GM21360 (cell line): ENCODE measurements at regions not wholly inside any gene's neighbourhood (a gene's known extent, or its start where the extent isn't known, plus 50 kb on each side); places are given as distances from the start of the nearest gene placed in this dataset.

Experiments
- ATAC-seq: cut with Tn5 transposase; IDR thresholded peaks from one replicate; pipeline ENCODE4 v1.9.1; 2021; ENCODE audit warnings: mild to moderate bottlenecking, moderate library complexity; ENCODE audit not compliant: unreplicated experiment

DNA sequence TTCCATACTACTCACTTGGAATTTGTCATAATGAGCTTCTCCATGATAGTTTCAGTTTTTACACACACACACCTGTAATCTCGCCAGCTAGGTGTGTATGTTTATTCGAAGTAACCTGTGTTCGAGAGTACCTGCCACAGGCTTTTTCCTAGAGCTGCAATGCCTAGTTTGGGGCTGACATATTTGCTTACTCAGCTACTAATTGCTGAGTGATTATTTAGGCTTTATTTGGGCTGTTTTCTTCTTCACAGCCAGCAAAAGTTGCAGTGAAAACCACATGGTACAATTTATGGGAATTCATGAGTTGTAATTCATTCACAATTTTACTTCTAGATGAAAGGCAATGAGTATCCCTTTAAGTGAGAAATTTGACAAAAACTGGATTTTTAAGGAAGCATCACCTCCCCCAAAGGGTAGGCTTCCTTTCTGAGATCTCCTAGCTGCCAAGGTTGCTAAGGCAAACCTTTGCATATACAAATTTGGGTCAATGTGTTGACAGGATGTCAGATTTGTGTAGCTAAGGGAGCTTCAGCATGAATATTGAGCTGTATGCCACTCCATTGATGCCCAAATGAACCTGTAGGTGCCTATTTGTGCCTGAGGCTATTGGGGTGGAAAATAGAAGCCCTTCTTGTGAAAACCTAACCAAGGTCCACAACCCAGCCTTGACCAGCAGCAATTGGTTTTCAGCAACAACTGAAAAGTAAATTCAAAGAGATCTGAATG is 108.7 kb upstream of the OTX2 start:
- ATAC-seq: no peak

DNA sequence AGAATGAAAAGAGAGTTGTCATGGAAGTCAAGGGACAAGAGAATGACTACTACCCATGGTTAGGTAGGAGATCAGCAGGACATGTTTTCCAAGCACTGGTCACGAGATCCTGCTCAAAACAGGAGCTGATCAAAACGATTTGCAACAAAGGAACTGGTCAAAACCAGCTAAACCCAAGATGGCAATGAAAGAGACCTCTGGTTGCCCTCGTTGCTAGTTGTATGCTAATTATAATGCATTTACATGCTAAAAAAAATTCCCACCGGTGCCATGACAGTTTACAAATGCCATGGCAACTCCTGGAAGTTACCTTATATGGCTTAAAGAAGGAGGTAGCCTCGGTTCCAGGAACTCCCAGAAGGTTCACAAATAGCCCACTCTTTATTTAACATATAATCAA is 95.0 kb upstream of the OTX2 start:
- ATAC-seq: no peak

DNA sequence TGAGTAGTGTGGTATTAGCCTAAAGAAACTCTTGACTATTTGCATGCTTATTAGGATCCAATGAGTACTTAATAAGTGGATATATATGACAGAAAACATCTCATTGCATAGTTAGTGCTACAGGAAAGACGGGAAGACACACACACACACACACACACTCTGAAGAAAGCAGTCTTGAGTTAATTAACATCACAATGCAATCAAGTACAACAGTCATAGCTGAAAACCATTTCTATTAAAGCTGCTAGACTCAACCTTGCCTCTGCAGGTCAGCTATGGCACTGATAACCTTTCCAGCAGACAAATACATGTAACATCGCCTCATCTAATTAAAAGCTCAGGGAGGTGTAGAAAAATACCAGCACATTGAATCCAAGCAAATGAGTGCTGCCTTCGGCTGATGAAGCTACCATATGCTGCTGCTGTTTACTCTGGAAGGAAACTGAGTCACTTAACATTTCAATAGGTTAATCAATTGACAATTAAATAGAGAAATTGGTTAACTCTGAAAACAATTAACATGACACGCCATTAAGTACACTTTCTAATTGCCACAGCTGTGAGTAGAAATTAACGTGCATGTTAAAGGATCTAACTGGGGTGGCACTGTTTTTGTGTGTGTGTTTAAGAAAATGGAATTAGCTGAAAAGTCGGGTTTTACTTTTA is 93.2 kb upstream of the OTX2 start:
- no peak for ATAC-seq

DNA sequence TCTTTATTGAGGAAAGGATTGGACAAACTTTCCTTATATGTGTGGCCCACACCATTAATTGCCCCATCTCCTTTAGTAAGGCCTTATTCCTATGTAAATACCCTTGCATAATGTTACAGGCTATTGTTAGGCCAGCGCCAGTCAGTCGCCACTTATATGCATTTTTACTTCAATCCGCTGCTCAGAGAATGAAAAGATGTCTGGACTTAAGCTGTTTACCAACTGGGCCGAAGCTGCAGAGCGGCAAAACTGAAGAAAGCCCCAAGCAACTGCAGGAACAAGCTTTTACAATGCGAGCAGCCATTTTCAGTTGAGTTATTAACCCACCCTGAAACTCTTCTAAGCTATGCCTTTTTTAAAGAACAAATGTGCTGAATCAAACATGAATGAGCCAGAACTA is 92.1 kb upstream of the OTX2 start:
- no peak for ATAC-seq

DNA sequence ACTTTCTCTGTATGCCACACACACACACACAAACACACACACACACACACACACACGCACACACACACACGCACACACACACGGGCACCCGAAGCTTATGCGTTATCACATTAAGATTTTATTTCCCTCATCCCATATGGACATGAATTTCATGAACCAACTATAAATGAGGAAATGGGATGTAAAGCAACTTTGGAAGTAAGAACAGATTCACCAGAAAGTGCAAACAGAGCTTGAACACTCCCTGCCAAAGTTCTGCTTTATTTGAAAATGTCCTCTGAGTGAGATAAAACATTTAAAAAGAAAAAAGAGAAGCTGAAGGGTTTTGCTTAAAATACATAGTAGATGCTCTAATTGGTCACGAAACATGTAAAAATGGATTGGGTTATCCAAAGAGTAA is 90.4 kb upstream of the OTX2 start:
- no peak for ATAC-seq

DNA sequence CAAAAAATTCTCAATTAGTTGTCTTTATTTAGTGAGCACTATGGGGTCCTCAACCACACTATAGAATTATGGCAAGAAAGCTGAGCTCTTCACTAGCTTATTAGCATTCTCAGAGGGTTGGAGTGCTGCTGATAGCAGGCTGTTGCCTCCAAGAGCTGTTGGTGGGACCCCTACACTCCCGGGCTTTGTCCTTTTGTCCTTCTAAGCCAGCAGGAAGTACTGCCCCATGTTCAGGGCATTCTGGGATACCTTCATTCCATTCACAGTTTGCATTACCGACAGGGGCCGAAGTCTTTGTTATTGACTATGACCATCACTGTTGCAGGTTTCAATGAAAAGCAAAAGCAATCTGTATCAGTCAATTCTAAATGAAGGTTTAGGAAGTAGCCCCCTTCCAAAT is 89.5 kb upstream of the OTX2 start:
- no peak for ATAC-seq

DNA sequence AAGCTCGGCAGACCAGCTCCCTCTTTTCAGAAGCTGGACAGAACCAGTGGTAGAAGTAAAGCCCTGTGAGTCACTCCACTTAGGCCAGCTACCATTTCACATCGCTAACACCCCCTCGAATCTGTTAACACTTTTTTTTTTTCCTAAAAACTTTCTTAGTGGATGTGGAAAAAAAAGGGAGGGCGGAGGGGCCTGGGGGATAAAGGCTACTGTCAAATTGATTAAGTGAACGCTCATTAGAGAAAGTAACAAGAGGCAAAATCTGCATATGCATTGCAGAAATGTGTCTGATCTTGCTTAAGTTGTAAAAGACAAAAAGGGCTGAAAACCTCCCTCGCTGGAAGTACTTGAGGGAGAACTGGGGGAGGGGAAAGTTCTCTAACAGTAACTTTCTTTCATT is 86.6 kb upstream of the OTX2 start:
- no peak for ATAC-seq

DNA sequence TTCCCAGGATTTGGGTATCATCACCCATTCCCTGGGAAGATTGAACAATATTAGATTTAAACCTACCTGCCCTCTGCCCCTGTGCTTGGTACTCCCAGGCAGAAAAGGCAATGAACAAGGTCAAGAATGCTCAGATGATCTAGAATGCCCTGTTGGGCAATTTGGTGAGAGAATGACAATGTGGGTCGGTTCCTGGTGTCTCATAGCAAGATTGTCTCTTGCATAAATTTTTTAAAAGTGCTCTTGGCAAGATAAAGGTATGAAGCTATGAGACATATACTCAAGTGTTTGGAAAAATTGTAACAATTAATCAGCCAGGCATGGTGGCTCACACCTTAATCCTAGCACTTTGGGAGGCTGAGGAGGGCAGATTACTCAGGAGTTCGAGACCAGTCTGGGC is 86.0 kb upstream of the OTX2 start:
- no peak for ATAC-seq

DNA sequence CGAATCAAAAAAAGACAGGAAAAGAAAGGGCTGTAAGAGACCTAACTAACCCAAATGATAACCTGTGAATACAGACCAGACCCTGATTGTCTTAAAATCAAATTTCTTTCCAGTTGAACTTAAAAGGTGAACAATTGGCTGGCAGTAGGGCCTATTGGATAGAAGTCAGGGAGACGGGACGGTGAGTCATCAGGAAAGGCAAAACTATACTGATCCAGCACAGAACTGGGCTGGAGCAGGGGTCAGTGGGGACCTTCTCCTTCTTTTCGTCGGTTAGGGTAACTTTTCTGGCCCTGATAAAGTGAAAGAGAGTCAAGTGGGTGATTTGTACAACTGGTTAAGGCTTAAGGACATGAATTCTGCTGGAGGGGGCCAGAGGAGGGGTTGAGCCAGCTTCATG is 84.9 kb upstream of the OTX2 start:
- no peak for ATAC-seq

DNA sequence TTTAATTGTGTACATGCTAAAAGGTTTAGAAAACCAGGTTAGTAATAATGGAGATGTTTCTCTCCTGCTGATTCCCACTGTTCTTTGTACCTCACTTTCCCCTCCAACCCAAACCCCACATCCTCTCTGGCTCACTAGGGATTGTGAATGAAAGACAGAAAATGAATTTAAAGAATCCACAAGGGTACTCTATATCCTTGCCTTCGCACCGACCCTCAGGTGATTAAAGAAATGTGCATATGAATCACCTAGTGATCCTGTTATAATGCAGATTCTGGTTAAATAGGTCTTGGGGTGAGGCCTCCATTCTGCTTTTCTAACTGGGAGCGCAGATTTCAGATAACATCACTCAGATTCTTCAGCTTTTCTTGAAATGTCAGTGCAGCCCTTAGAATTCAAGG is 84.3 kb upstream of the OTX2 start:
- ATAC-seq: no peak

DNA sequence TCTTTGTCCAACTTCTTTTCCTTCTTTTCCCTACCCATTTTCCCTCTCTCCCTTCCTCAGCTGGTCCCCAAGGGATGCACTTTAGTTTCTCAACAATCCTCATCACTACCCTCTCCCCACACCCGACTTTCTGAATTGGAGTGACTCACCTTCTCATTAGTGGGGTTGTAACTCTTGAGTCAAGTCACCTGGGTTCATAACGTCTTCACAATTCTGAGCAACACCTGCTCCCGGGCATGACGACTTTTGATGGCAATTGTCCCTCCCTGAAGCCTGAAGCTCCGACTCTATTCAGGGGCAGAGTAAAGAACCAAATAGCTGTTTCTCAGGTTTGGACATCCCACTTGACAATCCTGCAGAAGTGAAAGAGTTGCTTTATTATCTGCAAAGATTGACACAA is 82.7 kb upstream of the OTX2 start:
- no peak for ATAC-seq

DNA sequence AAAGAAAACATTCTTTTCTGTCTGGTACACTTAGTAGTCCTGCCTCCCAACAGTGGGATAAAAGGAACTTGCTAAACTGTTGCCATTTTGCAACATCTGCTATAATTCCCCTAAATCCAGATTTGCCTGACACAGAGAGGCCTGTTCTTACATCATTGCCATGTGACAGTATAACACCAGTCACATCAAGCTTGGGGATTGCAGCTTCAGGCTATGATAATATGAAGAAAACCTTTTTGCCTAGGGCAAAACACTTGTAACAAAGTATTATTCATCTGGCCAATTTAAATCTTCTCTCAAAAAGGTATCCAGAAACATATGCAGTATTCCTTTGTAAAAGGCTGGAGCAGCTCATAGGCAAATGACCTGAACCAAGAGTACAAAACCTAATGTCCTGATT is 80.9 kb upstream of the OTX2 start:
- ATAC-seq: no peak

DNA sequence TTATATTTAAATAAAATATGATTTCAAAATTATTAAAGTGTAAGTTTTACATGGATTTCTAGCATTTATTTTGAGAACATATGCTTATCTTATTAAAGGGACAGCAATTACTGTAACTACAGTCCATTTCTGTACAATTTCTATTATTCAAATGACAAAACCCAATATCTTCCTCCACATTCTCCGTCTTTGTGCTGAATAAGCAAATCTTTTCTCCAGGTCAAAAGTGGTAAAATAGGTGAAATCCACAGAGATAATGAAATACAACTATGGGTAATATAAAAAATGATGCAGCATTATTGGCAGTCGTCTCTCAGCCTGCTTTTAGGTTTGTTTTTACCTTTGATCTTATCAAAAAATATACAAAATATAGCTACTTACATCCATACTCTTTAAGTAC is 79.4 kb upstream of the OTX2 start:
- no peak for ATAC-seq

DNA sequence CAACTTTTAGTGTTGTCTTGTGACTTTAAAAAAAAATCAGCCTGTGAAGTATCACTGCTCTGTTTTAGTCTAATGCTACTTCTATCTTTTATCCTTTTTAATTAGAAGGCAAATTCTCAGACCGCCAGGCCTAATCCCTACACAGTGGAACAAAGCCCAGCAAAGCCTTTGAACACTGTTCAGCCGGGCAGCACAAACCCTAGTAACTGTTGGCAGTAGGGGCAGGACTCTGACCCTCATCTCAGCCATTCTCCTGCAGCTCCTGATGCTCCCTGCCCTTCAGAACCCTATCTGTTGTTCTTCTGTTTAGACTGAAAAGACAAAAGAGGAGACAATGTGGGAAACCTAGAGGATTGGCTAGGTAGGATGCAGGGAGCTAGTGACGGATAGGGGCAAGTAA is 78.0 kb upstream of the OTX2 start:
- ATAC-seq: no peak

DNA sequence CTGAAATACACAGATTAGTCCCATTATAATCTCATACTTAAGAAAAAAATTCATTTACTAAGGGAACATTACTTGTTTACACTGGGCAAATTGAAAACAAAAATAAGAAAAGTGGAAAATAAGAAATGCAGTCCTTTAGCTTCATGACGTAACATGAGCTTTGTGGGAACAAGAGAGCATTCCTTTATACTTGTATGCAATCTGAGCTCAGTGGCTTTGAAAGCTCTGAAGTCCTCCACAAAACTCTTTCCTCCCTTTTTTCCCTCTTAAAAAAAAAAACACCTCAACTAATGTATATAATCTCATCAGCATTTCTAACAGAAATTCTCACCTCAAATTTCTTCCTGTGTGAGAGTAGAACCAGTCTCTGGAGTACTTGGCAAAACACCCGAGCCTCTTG is 76.9 kb upstream of the OTX2 start:
- ATAC-seq: no peak

DNA sequence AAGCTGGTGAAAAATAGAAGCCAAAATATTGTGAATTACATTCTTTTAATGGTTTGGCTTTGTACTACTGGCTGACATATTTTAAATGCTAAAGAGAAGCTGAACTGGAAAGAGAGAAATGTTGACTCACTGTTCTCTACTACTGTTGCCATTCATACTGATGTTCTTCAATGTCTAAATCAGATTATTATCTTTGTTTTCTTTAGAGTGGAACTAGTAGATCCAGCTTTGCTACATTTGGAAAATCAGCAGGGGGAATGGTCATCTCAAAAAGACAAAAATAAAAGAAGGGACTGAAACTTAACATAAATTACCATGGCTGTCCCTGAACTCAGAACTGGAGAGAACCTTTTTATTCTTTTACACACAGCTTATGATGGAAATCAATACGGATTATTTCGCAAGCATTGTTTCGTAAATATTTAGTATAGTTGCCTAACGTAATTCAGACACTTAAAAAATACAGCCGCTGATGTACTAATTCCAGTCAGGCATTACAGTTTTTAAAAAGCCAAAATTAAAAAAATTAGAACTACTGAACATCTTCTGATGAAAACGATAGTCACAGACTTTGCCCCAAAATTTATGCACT is 76.3 kb upstream of the OTX2 start:
- no peak for ATAC-seq

DNA sequence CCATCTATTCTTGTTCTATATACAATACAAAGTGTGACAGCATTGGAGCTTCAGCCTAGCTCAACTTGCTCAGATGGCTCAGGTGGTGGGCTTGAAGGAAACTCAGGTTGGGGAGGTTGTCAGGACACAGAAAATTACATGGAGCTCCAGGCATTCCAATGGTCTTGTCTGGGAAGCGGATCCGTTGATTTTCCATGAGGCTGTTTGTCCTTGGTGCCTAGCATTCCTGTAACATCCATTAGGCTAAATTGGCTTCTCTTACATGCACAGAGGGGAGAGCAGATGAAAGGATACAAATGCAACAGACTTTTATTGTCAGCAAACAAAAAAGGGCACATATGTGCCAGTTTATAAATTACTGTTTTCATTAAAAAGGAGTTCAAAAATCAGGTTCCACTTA is 75.5 kb upstream of the OTX2 start:
- no peak for ATAC-seq

DNA sequence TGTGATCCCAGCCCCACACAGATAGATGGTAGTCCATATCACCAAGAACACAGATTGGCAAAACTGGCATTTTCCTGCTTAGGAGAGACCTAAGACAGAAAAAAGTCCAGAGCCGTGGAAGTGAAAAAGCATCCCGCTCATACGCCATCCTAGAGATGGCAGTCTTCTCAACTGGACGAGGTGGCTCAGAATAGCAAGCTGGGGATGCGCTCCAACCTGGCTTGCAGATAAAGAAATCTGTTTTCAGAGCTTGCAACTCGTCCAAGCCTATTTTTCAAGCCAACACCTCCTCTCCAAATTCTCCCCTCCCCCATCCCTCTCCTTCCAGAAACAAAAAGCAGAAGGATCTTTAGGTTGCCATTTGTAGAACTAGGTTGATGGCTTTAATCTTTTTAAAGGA is 74.3 kb upstream of the OTX2 start:
- ATAC-seq: no peak

DNA sequence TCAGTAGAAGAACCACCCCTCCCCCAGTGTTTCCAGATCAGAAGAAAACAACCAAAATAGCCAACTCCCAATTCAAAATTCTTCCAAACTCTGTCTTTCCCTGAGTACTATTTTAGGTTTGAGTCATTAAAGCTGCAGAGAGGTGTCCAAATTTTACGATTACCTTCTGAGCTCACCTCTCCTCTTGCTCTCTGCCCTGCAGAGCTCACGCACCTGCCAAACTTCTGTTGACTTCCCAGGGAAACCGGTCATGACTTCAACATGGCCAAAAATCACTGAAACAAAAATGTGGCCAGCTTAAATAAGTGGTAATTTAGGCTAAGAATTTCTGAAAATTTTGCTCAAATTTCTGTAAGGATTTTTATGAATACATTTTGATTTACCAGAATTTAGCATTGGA is 70.9 kb upstream of the OTX2 start:
- no peak for ATAC-seq

DNA sequence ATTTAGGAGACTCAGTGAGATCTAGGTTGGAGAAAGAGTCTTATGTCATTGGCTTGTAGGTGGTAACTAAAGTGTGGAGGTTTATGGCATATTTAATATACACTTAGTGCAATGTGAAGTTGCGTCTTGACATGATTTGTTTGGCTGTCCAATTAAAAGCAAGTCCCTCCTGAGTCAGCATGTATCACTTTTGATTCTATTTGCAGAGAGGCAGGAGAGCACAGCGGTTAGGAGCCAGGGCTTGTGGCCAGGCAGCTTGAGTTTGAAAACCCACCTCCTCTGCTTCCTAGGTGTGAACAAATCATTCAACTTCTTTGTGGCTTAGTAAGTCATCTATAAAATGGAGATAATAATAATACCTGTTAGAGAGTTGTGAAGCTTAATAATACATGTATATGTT is 68.5 kb upstream of the OTX2 start:
- no peak for ATAC-seq

DNA sequence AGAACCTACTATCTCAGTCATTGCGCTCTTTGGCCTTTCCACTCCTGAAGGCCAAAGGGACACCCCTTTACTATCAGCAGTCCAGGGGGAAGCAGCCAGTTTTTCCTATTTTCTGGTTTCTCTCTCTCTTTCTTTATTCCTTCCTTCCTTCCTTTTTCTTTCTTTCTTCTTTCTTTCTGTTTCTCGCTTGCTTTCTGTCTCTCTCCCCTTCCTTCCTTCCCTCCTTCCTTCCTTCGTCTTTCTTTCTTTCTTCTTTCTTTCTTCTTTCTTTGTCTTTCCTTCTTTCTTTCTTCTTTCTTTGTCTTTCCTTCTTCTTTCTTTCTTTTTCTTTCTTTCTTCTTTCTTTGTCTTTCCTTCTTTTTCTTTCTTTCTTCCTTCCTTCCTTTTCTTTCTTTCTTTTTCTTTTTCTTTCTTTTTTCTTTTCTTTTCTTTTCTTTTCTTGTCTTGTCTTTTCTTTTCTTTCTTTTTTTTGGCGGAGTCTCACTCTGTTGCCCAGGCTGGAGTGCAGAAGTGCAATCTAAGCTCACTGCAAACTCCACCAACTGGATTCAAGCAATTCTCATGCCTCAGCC is 64.9 kb upstream of the OTX2 start:
- no peak for ATAC-seq

DNA sequence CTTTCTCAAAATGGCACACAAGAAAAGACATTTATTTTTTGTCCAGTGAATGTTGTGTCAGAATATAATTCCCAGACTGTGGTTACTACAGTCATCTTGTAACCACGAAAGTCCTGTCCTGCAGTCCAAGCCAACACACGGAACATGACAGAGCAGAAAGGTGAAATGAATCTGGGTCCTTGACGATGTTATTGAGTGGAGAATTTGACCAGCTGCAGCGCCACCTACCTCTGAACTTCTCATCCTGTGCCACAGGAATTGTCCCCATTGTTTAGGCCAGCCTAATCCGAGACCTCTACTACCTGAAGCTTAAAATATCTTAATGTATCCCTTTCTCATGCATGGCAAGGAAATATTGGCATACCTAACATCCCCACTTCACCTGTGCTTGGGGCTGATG is 64.1 kb upstream of the OTX2 start:
- ATAC-seq: no peak
